Uterus (tissue), 3 donors: ENCODE measurements at regions not wholly inside any gene's neighbourhood (a gene's known extent, or its start where the extent isn't known, plus 50 kb on each side); places are given as distances from the start of the nearest gene placed in this dataset.

Experiments
- DNase-seq, 2 donors: peaks; one replicate each; pipeline ENCODE4 v3.0.0-alpha.2; 2019 to 2020
- H3K27ac ChIP-seq, 2 donors: fragments of 200-600 bp; sonication (generic); 1 replicate in 1 of 2; 2 replicates in 1 of 2; pipeline ENCODE4 v1.5.1; 2016 to 2018
- H3K27me3 ChIP-seq, 2 donors: fragments of 200-600 bp; sonication (generic); one replicate each; pipeline ENCODE4 v1.5.1; 2018 to 2019; ENCODE audit warnings: control low read depth in 1 of 2
- H3K36me3 ChIP-seq, 2 donors: fragments of 200-600 bp; sonication (generic); one replicate each; pipeline ENCODE4 v1.5.1; 2019; ENCODE audit warnings: control low read depth in 1 of 2
- H3K4me1 ChIP-seq, 2 donors: fragments of 200-600 bp; sonication (generic); one replicate each; pipeline ENCODE4 v1.5.1; 2018 to 2019; ENCODE audit warnings: control low read depth in 1 of 2
- H3K4me3 ChIP-seq, 2 donors: fragments of 200-600 bp; sonication (generic); 1 replicate in 1 of 2; 2 replicates in 1 of 2; pipeline ENCODE4 v1.5.1; 2018 to 2019; ENCODE audit warnings: mild to moderate bottlenecking in 1 of 2
- H3K9me3 ChIP-seq, 2 donors: fragments of 200-600 bp; sonication (generic); one replicate each; pipeline ENCODE4 v1.5.1; 2019; ENCODE audit warnings: control low read depth in 1 of 2
- CTCF ChIP-seq, 4 experiments: fragments of 200-600 bp in 2 of 4; fragments of 450-650 bp in 2 of 4; sonication (generic) in 2 of 4; IDR thresholded peaks; one replicate each; pipeline ENCODE4 v1.5.1; 2016 to 2019; ENCODE audit warnings: antibody characterized with exemption in 4 of 4, mild to moderate bottlenecking in 2 of 4, moderate library complexity in 1 of 4
- POLR2A ChIP-seq, 2 donors: fragments of 450-650 bp; IDR thresholded peaks; one replicate each; pipeline ENCODE4 v1.6.1; 2016; ENCODE audit warnings: antibody characterized with exemption in 2 of 2, mild to moderate bottlenecking in 1 of 2, moderate library complexity in 1 of 2
- intact Hi-C: fragments of 100-400 bp; cut with DNase I; formaldehyde crosslinking; loops from one replicate; pipeline ENCODE4 v1.15.1; 2023; ENCODE audit warnings: low total_unique reads
- donor health status: DM: yes; HTN: yes; CAD: no.

- no peak overlapping the region for H3K4me3 ChIP-seq
- no peaks in the 10 kb centered on the region for H3K4me1 ChIP-seq
- intact Hi-C loops: no loop called here
- no peaks in the 10 kb centered on the region for H3K27me3 ChIP-seq
- DNase-seq: no peak
- no peaks in the 10 kb centered on the region for H3K36me3 ChIP-seq
- H3K27ac ChIP-seq: no peak overlapping the region
- no peaks in the 10 kb centered on the region for H3K9me3 ChIP-seq
- TF ChIP-seq CTCF (IDR thresholded peaks at IDR 0.05): no peak
- no peak for TF ChIP-seq POLR2A (IDR thresholded peaks at IDR 0.05)
These were observed 507.0 kb upstream of the CDH6 start for GRCh38 chr5:30686530-30686929.

GRCh38 chr5:30676223-30676840 lies 517.2 kb upstream of the CDH6 start:
- Histone ChIP-seq H3K27ac (no peak overlapping the region), H3K9me3 (no peaks in the 10 kb centered on the region), H3K27me3 (no peaks in the 10 kb centered on the region), H3K36me3 (no peaks in the 10 kb centered on the region), H3K4me1 (no peaks in the 10 kb centered on the region), H3K4me3 (no peak overlapping the region)
- no peak for DNase-seq
- TF ChIP-seq CTCF (IDR thresholded peaks at IDR 0.05) (no peak), POLR2A (IDR thresholded peaks at IDR 0.05) (no peak)
- intact Hi-C loops: no loop called here

GRCh38 chr5:30667293-30667692 lies 526.2 kb upstream of the CDH6 start:
- no peaks in the 10 kb centered on the region for H3K4me1 ChIP-seq
- H3K27ac ChIP-seq: no peak overlapping the region
- H3K27me3 ChIP-seq: no peaks in the 10 kb centered on the region
- no peak overlapping the region for H3K4me3 ChIP-seq
- intact Hi-C loops: no loop called here
- H3K36me3 ChIP-seq: no peaks in the 10 kb centered on the region
- no peaks in the 10 kb centered on the region for H3K9me3 ChIP-seq
- no peak for DNase-seq
- TF ChIP-seq CTCF (IDR thresholded peaks at IDR 0.05) (no peak), POLR2A (IDR thresholded peaks at IDR 0.05) (no peak)

- H3K9me3 ChIP-seq: no peaks in the 10 kb centered on the region
- no peak for DNase-seq
- TF ChIP-seq POLR2A (IDR thresholded peaks at IDR 0.05): no peak
- no peak for TF ChIP-seq CTCF (IDR thresholded peaks at IDR 0.05)
- no peak overlapping the region for H3K4me3 ChIP-seq
- H3K36me3 ChIP-seq: no peaks in the 10 kb centered on the region
- H3K27ac ChIP-seq: no peak overlapping the region
- intact Hi-C loops: no loop called here
- no peaks in the 10 kb centered on the region for H3K4me1 ChIP-seq
- H3K27me3 ChIP-seq: no peaks in the 10 kb centered on the region
These were observed 530.0 kb upstream of the CDH6 start for GRCh38 chr5:30663536-30663935.

- Histone ChIP-seq H3K27me3 (no peaks in the 10 kb centered on the region), H3K4me1 (no peaks in the 10 kb centered on the region), H3K36me3 (no peaks in the 10 kb centered on the region), H3K27ac (no peak overlapping the region), H3K4me3 (no peak overlapping the region), H3K9me3 (no peaks in the 10 kb centered on the region)
- DNase-seq: no peak
- intact Hi-C loops: no loop called here
- TF ChIP-seq CTCF (IDR thresholded peaks at IDR 0.05) (no peak), POLR2A (IDR thresholded peaks at IDR 0.05) (no peak)
These were observed 531.1 kb upstream of the CDH6 start for GRCh38 chr5:30662373-30662772.
